ENCODE measurements at regions not wholly inside any gene's neighbourhood (a gene's known extent, or its start where the extent isn't known, plus 50 kb on each side); places are given as distances from the start of the nearest gene placed in this dataset.

GRCh38 chr12:88371416-88372183 lies 208.7 kb downstream of the KITLG start:
- no peak for DNase-seq

GRCh38 chr12:88375306-88376305 lies 204.7 kb downstream of the KITLG start:
- DNase-seq = no peak

- DNase-seq = no peak
Measured at GRCh38 chr12:88377973-88378372, 202.3 kb downstream of the KITLG start.

- DNase-seq = no peak
Measured at GRCh38 chr12:88381466-88381865, 198.8 kb downstream of the KITLG start.

GRCh38 chr12:88383405-88383804 lies 196.9 kb downstream of the KITLG start:
- no peak for DNase-seq

- no peak for DNase-seq
Measured at GRCh38 chr12:88388566-88389540, 191.4 kb downstream of the KITLG start.

GRCh38 chr12:88390811-88391210 lies 189.5 kb downstream of the KITLG start:
- no peak for DNase-seq

GRCh38 chr12:88391556-88391955 lies 188.7 kb downstream of the KITLG start:
- no peak for DNase-seq

- DNase-seq = no peak
Measured at GRCh38 chr12:88393017-88393767, 187.1 kb downstream of the KITLG start.

GRCh38 chr12:88398031-88398430 lies 182.2 kb downstream of the KITLG start:
- no peak for DNase-seq

GRCh38 chr12:88399811-88400210 lies 180.5 kb downstream of the KITLG start:
- no peak for DNase-seq

- no peak for DNase-seq
Measured at GRCh38 chr12:88400302-88400701, 180.0 kb downstream of the KITLG start.

GRCh38 chr12:88401155-88401554 lies 179.1 kb downstream of the KITLG start:
- no peak for DNase-seq

GRCh38 chr12:88406905-88407304 lies 173.4 kb downstream of the KITLG start:
- no peak for DNase-seq

GRCh38 chr12:88408823-88409222 lies 171.4 kb downstream of the KITLG start:
- no peak for DNase-seq

GRCh38 chr12:88409257-88409656 lies 171.0 kb downstream of the KITLG start:
- no peak for DNase-seq

GRCh38 chr12:88411689-88412088 lies 168.6 kb downstream of the KITLG start:
- DNase-seq = no peak

GRCh38 chr12:88413646-88414045 lies 166.6 kb downstream of the KITLG start:
- no peak for DNase-seq

GRCh38 chr12:88416155-88416554 lies 164.1 kb downstream of the KITLG start:
- no peak for DNase-seq

GRCh38 chr12:88416786-88417185 lies 163.5 kb downstream of the KITLG start:
- peak; percentile 15 to 49 for DNase-seq

- DNase-seq = peak; percentile 47 to 73
Measured at GRCh38 chr12:88417531-88417930, 162.7 kb downstream of the KITLG start.
